A549 (cell line): ENCODE measurements at regions not wholly inside any gene's neighbourhood (a gene's known extent, or its start where the extent isn't known, plus 50 kb on each side); places are given as distances from the start of the nearest gene placed in this dataset.

ENCODE experiments used
- ATAC-seq, 2 experiments: fragments of 200-7000 bp in 1 of 2; fragments of >200 bp in 1 of 2; cut with Nextera tagmentation in 1 of 2; cut with Tn5 transposase in 1 of 2; 3 replicates each; pipeline versions ENCODE4 v1.8.0 to v1.9.1; 2018 to 2020; ENCODE audit warnings: mild to moderate bottlenecking in 1 of 2, moderate library complexity in 1 of 2
- CTCF ChIA-PET: fragments of 300-600 bp; sonication (Branson Sonifier 250); formaldehyde crosslinking; extraction: SDS; loops from one replicate; lab custom pipeline; 2021; ENCODE audit warnings: antibody characterized with exemption, inconsistent platforms; lab: Yijun Ruan, JAX
- POLR2A ChIA-PET: fragments of 350-600 bp; formaldehyde crosslinking; extraction: SDS; loops from one replicate; lab custom pipeline; 2021; ENCODE audit warnings: antibody characterized with exemption, inconsistent platforms; lab: Yijun Ruan, JAX
- DNase-seq, 2 experiments: peaks; one replicate each; pipeline versions ENCODE4 v3.0.0 to v3.0.0-alpha.2; 2011 to 2016; ENCODE audit warnings: low read depth in 1 of 2, low spot score in 1 of 2
- FAIRE-seq: peaks from 2 replicates; lab custom pipeline; 2011; peaks lifted over from hg19 to GRCh38; lab: Jason Lieb, UNC
- H3K27ac ChIP-seq, 2 experiments: fragments of >200 bp; sonication (Bioruptor Twin); formaldehyde crosslinking; 3 replicates each; pipeline ENCODE4 v1.5.1; 2016 to 2017
- H3K4me1 ChIP-seq: fragments of >200 bp; sonication (Bioruptor Twin); formaldehyde crosslinking; 3 replicates; pipeline ENCODE4 v1.6.1; 2016
- H3K4me2 ChIP-seq: fragments of >200 bp; sonication (Bioruptor Twin); formaldehyde crosslinking; 3 replicates; pipeline ENCODE4 v1.6.1; 2016
- H3K4me3 ChIP-seq: fragments of >200 bp; sonication (Bioruptor Twin); formaldehyde crosslinking; 3 replicates; pipeline ENCODE4 v1.5.1; 2016
- H3K9me3 ChIP-seq: fragments of >200 bp; sonication (Bioruptor Twin); formaldehyde crosslinking; 3 replicates; pipeline ENCODE4 v1.6.1; 2016
- ATOH8 ChIP-seq: fragments of 250-450 bp; sonication (Bioruptor Pico); IDR thresholded peaks from 2 replicates; pipeline ENCODE4 v1.5.0; 2020; ENCODE audit warnings: low read depth, mild to moderate bottlenecking, moderate library complexity
- BHLHE40 ChIP-seq: IDR thresholded peaks from 2 replicates; pipeline ENCODE4 v1.6.1; 2012; ENCODE audit warnings: low read depth, low read length, inconsistent platforms
- CBX2 ChIP-seq: fragments of 200-600 bp; sonication (generic); IDR thresholded peaks from 2 replicates; pipeline ENCODE4 v1.6.1; 2016; ENCODE audit warnings: low read depth, mild to moderate bottlenecking, borderline replicate concordance
- CEBPB ChIP-seq, 2 experiments: fragments of >200 bp in 1 of 2; sonication (Bioruptor Twin) in 1 of 2; formaldehyde crosslinking in 1 of 2; IDR thresholded peaks; 2 replicates each; pipeline ENCODE4 v1.6.1; 2012 to 2016
- CHD2 ChIP-seq: fragments of 150-350 bp; IDR thresholded peaks from 2 replicates; pipeline ENCODE4 v1.6.1; 2014; ENCODE audit warnings: low read length; ENCODE audit not compliant: partially characterized antibody
- CTCF ChIP-seq: fragments of >200 bp; sonication (Bioruptor Twin); formaldehyde crosslinking; IDR thresholded peaks from 3 replicates; pipeline ENCODE4 v1.5.1; 2016
- EP300 ChIP-seq, 2 experiments: fragments of >200 bp; sonication (Bioruptor Twin); formaldehyde crosslinking; IDR thresholded peaks; 2 replicates in 1 of 2; 3 replicates in 1 of 2; pipeline ENCODE4 v1.6.1; 2016 to 2017
- ESRRA ChIP-seq: fragments of 150-350 bp; IDR thresholded peaks from 2 replicates; pipeline ENCODE4 v1.6.1; 2014; ENCODE audit warnings: mild to moderate bottlenecking, low read length, borderline replicate concordance
- FOSB ChIP-seq: fragments of 250-450 bp; sonication (Bioruptor Pico); IDR thresholded peaks from 2 replicates; pipeline ENCODE4 v1.5.0; 2020; ENCODE audit warnings: mild to moderate bottlenecking, moderate library complexity
- HES2 ChIP-seq: fragments of >200 bp; sonication (Bioruptor Twin); formaldehyde crosslinking; IDR thresholded peaks from 2 replicates; pipeline ENCODE4 v1.6.1; 2016
- HEYL ChIP-seq: fragments of 250-450 bp; sonication (Bioruptor Pico); IDR thresholded peaks from 2 replicates; pipeline ENCODE4 v1.8.0; 2021; ENCODE audit warnings: mild to moderate bottlenecking, moderate library complexity
- HOXA7 ChIP-seq: fragments of 250-450 bp; sonication (Bioruptor Pico); IDR thresholded peaks from 2 replicates; pipeline ENCODE4 v1.5.0; 2020; ENCODE audit warnings: mild to moderate bottlenecking, moderate library complexity
- JUN ChIP-seq, 2 experiments: fragments of >200 bp; sonication (Bioruptor Twin); formaldehyde crosslinking; IDR thresholded peaks; 2 replicates in 1 of 2; 3 replicates in 1 of 2; pipeline ENCODE4 v1.6.1; 2016 to 2017
- JUNB ChIP-seq: fragments of >200 bp; sonication (Bioruptor Twin); formaldehyde crosslinking; IDR thresholded peaks from 2 replicates; pipeline ENCODE4 v1.6.1; 2016
- KDM5A ChIP-seq: fragments of 200-600 bp; sonication (generic); IDR thresholded peaks from 2 replicates; pipeline ENCODE4 v1.6.1; 2016; ENCODE audit warnings: antibody characterized with exemption, mild to moderate bottlenecking
- MAZ ChIP-seq: fragments of 150-350 bp; IDR thresholded peaks from 2 replicates; pipeline ENCODE4 v1.6.1; 2014; ENCODE audit warnings: antibody characterized with exemption, low read depth, low read length, borderline replicate concordance
- MYC ChIP-seq: IDR thresholded peaks from 2 replicates; pipeline ENCODE4 v1.6.1; 2012; ENCODE audit warnings: mild to moderate bottlenecking, inconsistent platforms, low read length, improper control_type of control experiment, borderline replicate concordance
- NFE2L2 ChIP-seq: fragments of 150-350 bp; conservative IDR thresholded peaks from 2 replicates; pipeline ENCODE4 v1.6.1; 2014; ENCODE audit warnings: low read length
- POLR2A ChIP-seq: IDR thresholded peaks from 2 replicates; pipeline ENCODE4 v1.6.1; 2012; ENCODE audit warnings: mild to moderate bottlenecking, low read length
- RAD21 ChIP-seq, 2 experiments: fragments of >200 bp in 1 of 2; sonication (Bioruptor Twin) in 1 of 2; formaldehyde crosslinking in 1 of 2; IDR thresholded peaks in 1 of 2; conservative IDR thresholded peaks in 1 of 2; 2 replicates in 1 of 2; 3 replicates in 1 of 2; pipeline ENCODE4 v1.6.1; 2012 to 2018; ENCODE audit warnings: inconsistent platforms in 1 of 2
- RARB ChIP-seq: fragments of 250-450 bp; sonication (Bioruptor Pico); IDR thresholded peaks from 2 replicates; pipeline ENCODE4 v1.8.0; 2021; ENCODE audit warnings: mild to moderate bottlenecking, moderate library complexity
- TFCP2L1 ChIP-seq: fragments of 250-450 bp; sonication (Bioruptor Pico); IDR thresholded peaks from 2 replicates; pipeline ENCODE4 v1.5.0; 2021; ENCODE audit warnings: mild to moderate bottlenecking
- ZFP36 ChIP-seq: fragments of 450-650 bp; IDR thresholded peaks from 2 replicates; pipeline ENCODE4 v1.6.1; 2014; ENCODE audit warnings: borderline replicate concordance; ENCODE audit not compliant: partially characterized antibody
- WGBS: methylation state at CpG from one replicate; pipeline ENCODE4 v1.1.6; 2017; ENCODE audit errors: missing lambda C conversion rate; 5-methylcytosine and 5-hydroxymethylcytosine counted together
- TF ChIP-seq, protein P1 (sequence below): fragments of 250-450 bp; sonication (Bioruptor Pico); IDR thresholded peaks from 2 replicates; pipeline ENCODE4 v1.5.0; 2021; ENCODE audit warnings: mild to moderate bottlenecking, moderate library complexity, borderline replicate concordance

- no peaks in the 10 kb centered on the region; the same call in 2 of the 3 replicates for H3K9me3 ChIP-seq
- H3K4me3 ChIP-seq = no peak overlapping the region
- CTCF ChIA-PET = no interaction called here
- ATAC-seq = no peak
- no peak overlapping the region for H3K27ac ChIP-seq
- FAIRE-seq = no peak
- no peak for DNase-seq
- TF ChIP-seq HES2 (no peak), HOXA7 (CRISPR knock-in tag) (no peak), TFCP2L1 (CRISPR knock-in tag) (no peak), CHD2 (no peak)
- TF ChIP-seq, all 56 proteins: peak for 0
- Histone ChIP-seq H3K4me2 (no peak overlapping the region), H3K4me1 (no peaks in the 10 kb centered on the region)
- POLR2A ChIA-PET = no interaction called here
- 65% methylated on average over 5 of the region's 5 CpGs for WGBS
Measured at GRCh38 chr11:29368126-29368525, 648.7 kb downstream of the KCNA4 start.

DNA sequence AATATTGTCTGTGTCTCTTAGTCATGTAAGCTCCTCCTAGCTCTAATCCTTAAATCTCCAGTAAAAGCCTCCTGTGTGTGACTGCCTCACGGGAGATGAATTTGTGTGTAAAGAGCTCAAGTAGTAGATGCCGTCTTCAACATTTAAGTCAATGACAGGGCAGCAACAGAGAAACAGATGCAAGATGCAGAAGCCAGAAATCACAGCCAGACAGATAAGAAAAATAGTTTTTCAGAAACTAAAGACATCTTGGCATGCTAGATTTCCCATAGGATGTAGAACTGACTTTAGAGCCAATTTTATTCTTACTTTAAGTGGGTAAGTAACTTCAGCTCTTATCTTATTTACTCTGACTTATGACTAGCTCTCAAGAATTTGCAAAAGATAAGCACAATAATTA, 652.8 kb downstream of the KCNA4 start:
- 81% methylated on average over 2 of the region's 2 CpGs for WGBS
- ChIA-PET POLR2A (no interaction called here), CTCF (no interaction called here)
- H3K4me3 ChIP-seq = no peak overlapping the region
- H3K4me2 ChIP-seq = no peak overlapping the region
- H3K27ac ChIP-seq = no peak overlapping the region
- no peak for ATAC-seq
- H3K4me1 ChIP-seq = no peaks in the 10 kb centered on the region
- DNase-seq = no peak
- TF ChIP-seq ATOH8 (CRISPR knock-in tag) (no peak), JUN (IDR thresholded peaks at IDR 0.05) (no peak), CEBPB (IDR thresholded peaks at IDR 0.05) (no peak), MAZ (no peak), MYC (no peak), KDM5A (no peak), TFCP2L1 (CRISPR knock-in tag) (no peak)
- H3K9me3 ChIP-seq = no peaks in the 10 kb centered on the region
- FAIRE-seq = no peak

DNA sequence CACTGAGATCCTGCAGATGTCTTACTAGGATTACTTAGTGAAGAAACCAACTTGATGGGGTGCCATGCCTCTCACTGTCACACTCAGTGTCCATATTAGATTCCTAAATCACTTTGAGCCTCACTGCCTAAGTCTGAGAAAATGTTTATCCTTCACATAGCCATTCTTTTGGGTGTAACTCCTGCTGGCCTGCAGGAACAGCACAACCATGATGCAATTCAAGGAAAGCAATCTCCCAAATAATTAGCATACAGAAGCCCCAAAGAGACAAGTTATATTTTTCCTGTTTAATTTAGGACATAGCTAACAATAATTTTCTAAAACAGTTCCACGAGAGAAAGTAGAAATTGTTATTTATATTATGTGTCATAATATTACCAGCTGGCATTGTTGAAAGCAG, 655.5 kb downstream of the KCNA4 start:
- no peaks in the 10 kb centered on the region for H3K4me1 ChIP-seq
- no peak for FAIRE-seq
- ChIA-PET POLR2A (no interaction called here), CTCF (interaction anchor here (0.6 kb wide), 1 partner anchor 1002 kb away, joined by 3 read pairs; no protein-coding TSS in a partner anchor)
- 8% methylated on average over 1 of the region's 1 CpG for WGBS
- no peaks in the 10 kb centered on the region for H3K9me3 ChIP-seq
- no peak overlapping the region for H3K27ac ChIP-seq
- no peak overlapping the region for H3K4me3 ChIP-seq
- TF ChIP-seq MAZ (no peak), POLR2A (no peak), FOSB (CRISPR knock-in tag) (no peak), BHLHE40 (no peak), MYC (no peak), RAD21 (conservative IDR thresholded peaks at IDR 0.05 in 1 of 2, IDR thresholded peaks at IDR 0.05 in 1 of 2) (no peak), JUNB (no peak), EP300 (IDR thresholded peaks at IDR 0.05) (no peak), CTCF (no peak), ESRRA (no peak), ATOH8 (CRISPR knock-in tag) (no peak), ZFP36 (no peak), CBX2 (no peak), RARB (no peak), NFE2L2 (no peak), HEYL (no peak)
- TF ChIP-seq, protein P1, sequence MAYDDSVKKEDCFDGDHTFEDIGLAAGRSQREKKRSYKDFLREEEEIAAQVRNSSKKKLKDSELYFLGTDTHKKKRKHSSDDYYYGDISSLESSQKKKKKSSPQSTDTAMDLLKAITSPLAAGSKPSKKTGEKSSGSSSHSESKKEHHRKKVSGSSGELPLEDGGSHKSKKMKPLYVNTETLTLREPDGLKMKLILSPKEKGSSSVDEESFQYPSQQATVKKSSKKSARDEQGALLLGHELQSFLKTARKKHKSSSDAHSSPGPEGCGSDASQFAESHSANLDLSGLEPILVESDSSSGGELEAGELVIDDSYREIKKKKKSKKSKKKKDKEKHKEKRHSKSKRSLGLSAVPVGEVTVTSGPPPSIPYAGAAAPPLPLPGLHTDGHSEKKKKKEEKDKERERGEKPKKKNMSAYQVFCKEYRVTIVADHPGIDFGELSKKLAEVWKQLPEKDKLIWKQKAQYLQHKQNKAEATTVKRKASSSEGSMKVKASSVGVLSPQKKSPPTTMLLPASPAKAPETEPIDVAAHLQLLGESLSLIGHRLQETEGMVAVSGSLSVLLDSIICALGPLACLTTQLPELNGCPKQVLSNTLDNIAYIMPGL = no peak
- no peak for DNase-seq
- no peak overlapping the region for H3K4me2 ChIP-seq
- no peak for ATAC-seq
